HepG2 (cell line): ENCODE measurements at regions not wholly inside any gene's neighbourhood (a gene's known extent, or its start where the extent isn't known, plus 50 kb on each side); places are given as distances from the start of the nearest gene placed in this dataset.

Experiments used
- ATAC-seq: fragments of 200-7000 bp; cut with Tn5 transposase; 3 replicates; pipeline ENCODE4 v1.9.1; 2020; ENCODE audit warnings: mild to moderate bottlenecking, moderate library complexity
- BruUV-seq: library from RNA; stranded (reverse); fragments of 400-500 nt; replicated peaks from 2 replicates; lab custom pipeline; 2021; lab: Mats Ljungman, UMichigan
- CTCF ChIA-PET: fragments of 300-600 bp; formaldehyde crosslinking; extraction: SDS; loops from one replicate; lab custom pipeline; 2021; ENCODE audit warnings: low total read pairs, inconsistent platforms, low intra/inter-chr PET ratio; lab: Yijun Ruan, JAX
- POLR2A ChIA-PET: fragments of 350-600 bp; sonication (Branson Sonifier 250); formaldehyde crosslinking; loops from one replicate; lab custom pipeline; 2020; ENCODE audit warnings: antibody characterized with exemption, inconsistent platforms; lab: Yijun Ruan, JAX
- DNase-seq: peaks from one replicate; pipeline ENCODE4 v3.0.0-alpha.2; 2015; ENCODE audit warnings: low spot score
- FAIRE-seq: peaks from 3 replicates; lab custom pipeline; 2011; peaks lifted over from hg19 to GRCh38; lab: Jason Lieb, UNC
- H2AFZ ChIP-seq: one replicate; pipeline ENCODE4 v1.6.1; 2011; ENCODE audit warnings: low read length, inconsistent platforms
- H3K27ac ChIP-seq: fragments of 300-600 bp; 3 replicates; pipeline ENCODE4 v1.8.0; 2011; ENCODE audit warnings: mixed run types, mild to moderate bottlenecking, mixed read lengths, low read length, inconsistent platforms; ENCODE audit not compliant: insufficient read depth; ENCODE audit errors: extremely low read length
- H3K27me3 ChIP-seq, 2 experiments: fragments of 200-600 bp in 1 of 2; 2 replicates in 1 of 2; 3 replicates in 1 of 2; pipeline versions ENCODE4 v1.6.0 to v1.8.0; 2011; ENCODE audit warnings: low read length in 2 of 2, mild to moderate bottlenecking in 2 of 2, moderate library complexity in 2 of 2, inconsistent platforms in 1 of 2; ENCODE audit not compliant: insufficient read depth in 2 of 2, control insufficient read depth in 1 of 2
- H3K36me3 ChIP-seq, 2 experiments: fragments of 200-600 bp in 1 of 2; replicated peaks in 1 of 2; 2 replicates in 1 of 2; 3 replicates in 1 of 2; pipeline versions ENCODE4 v1.5.1 to v1.8.0; 2011; ENCODE audit warnings: low read length in 2 of 2, inconsistent platforms in 1 of 2; ENCODE audit not compliant: insufficient read depth in 2 of 2, control insufficient read depth in 1 of 2
- H3K4me1 ChIP-seq: 2 replicates; pipeline ENCODE4 v1.5.1; 2012; ENCODE audit warnings: low read length, inconsistent platforms; ENCODE audit not compliant: insufficient read depth
- H3K4me2 ChIP-seq: 2 replicates; pipeline ENCODE4 v1.6.0; 2011; ENCODE audit warnings: low read depth, low read length, inconsistent platforms
- H3K4me3 ChIP-seq, 3 experiments: fragments of 200-600 bp in 1 of 3; sonication (generic), shearing (Covaris generic) in 1 of 3; replicated peaks in 1 of 3; 2 replicates each; pipeline ENCODE4 v1.5.1; 2011 to 2016; ENCODE audit warnings: low read length in 3 of 3, inconsistent platforms in 2 of 3, low read depth in 2 of 3, mild to moderate bottlenecking in 2 of 3, control low read depth in 1 of 3, mixed read lengths in 1 of 3; ENCODE audit not compliant: insufficient read depth in 1 of 3
- H3K79me2 ChIP-seq: one replicate; pipeline ENCODE4 v1.6.1; 2011; ENCODE audit warnings: low read length, inconsistent platforms; ENCODE audit not compliant: insufficient read depth
- H3K9ac ChIP-seq: 2 replicates; pipeline ENCODE4 v1.6.0; 2011; ENCODE audit warnings: mild to moderate bottlenecking, low read depth, low read length, inconsistent platforms; ENCODE audit not compliant: insufficient read depth
- H3K9me3 ChIP-seq: 2 replicates; pipeline ENCODE4 v1.5.1; 2012; ENCODE audit warnings: mild to moderate bottlenecking, low read length
- H4K20me1 ChIP-seq: 2 replicates; pipeline ENCODE4 v1.6.0; 2011; ENCODE audit warnings: inconsistent platforms, mild to moderate bottlenecking, low read length, moderate library complexity; ENCODE audit not compliant: insufficient read depth
- ADNP ChIP-seq: sonication (generic); formaldehyde crosslinking; IDR thresholded peaks from 2 replicates; pipeline ENCODE4 v1.4.0; 2020; ENCODE audit warnings: missing genetic modification reagents
- AGO2 ChIP-seq: fragments of 200-400 bp; formaldehyde crosslinking; optimal IDR thresholded peaks from 2 replicates; pipeline ENCODE3; 2017; ENCODE audit warnings: mild to moderate bottlenecking, low read depth, low read length, moderate library complexity
- EP300 ChIP-seq, 3 experiments: sonication (generic) in 1 of 3; formaldehyde crosslinking in 1 of 3; IDR thresholded peaks; 2 replicates each; pipeline versions ENCODE4 v1.5.1 to v1.6.1; 2011 to 2020; ENCODE audit warnings: low read depth in 2 of 3, low read length in 2 of 3, borderline replicate concordance in 1 of 3, improper control_type of control experiment in 1 of 3, mild to moderate bottlenecking in 1 of 3, missing genetic modification reagents in 1 of 3, moderate library complexity in 1 of 3
- HHEX ChIP-seq: IDR thresholded peaks from 2 replicates; pipeline ENCODE4 v1.6.1; 2016; ENCODE audit warnings: control low read depth
- HNRNPH1 ChIP-seq: fragments of 200-400 bp; formaldehyde crosslinking; optimal IDR thresholded peaks from 2 replicates; pipeline ENCODE3; 2017; ENCODE audit warnings: mild to moderate bottlenecking, low read depth, low read length
- ISL2 ChIP-seq: sonication (generic); formaldehyde crosslinking; IDR thresholded peaks from 2 replicates; pipeline ENCODE4 v1.5.0; 2020; ENCODE audit warnings: missing genetic modification reagents
- ISX ChIP-seq: sonication (generic); formaldehyde crosslinking; conservative IDR thresholded peaks from 2 replicates; pipeline ENCODE4 v1.5.0; 2020; ENCODE audit warnings: missing genetic modification reagents
- KLF6 ChIP-seq: IDR thresholded peaks from 2 replicates; pipeline ENCODE4 v1.8.0; 2016; ENCODE audit warnings: missing biosample characterization, missing genetic modification reagents
- MYNN ChIP-seq: sonication (generic); formaldehyde crosslinking; IDR thresholded peaks from 2 replicates; pipeline ENCODE4 v1.4.0; 2020; ENCODE audit warnings: mild to moderate bottlenecking, low read depth, missing genetic modification reagents
- NCOR1 ChIP-seq: fragments of 200-600 bp; sonication (generic); IDR thresholded peaks from 2 replicates; pipeline ENCODE4 v1.7.0; 2017; ENCODE audit warnings: antibody characterized with exemption, low read length, borderline replicate concordance
- SOX13 ChIP-seq, 3 experiments: fragments of 450-650 bp in 1 of 3; sonication (generic) in 1 of 3; formaldehyde crosslinking in 1 of 3; IDR thresholded peaks in 2 of 3; conservative IDR thresholded peaks in 1 of 3; 2 replicates each; pipeline versions ENCODE4 v1.5.0 to v1.6.1; 2016 to 2020; ENCODE audit warnings: antibody characterized with exemption in 1 of 3, mild to moderate bottlenecking in 1 of 3, missing compliant biosample characterization in 1 of 3, missing genetic modification reagents in 1 of 3, moderate library complexity in 1 of 3
- TBP ChIP-seq: sonication (generic); formaldehyde crosslinking; IDR thresholded peaks from 2 replicates; pipeline ENCODE4 v1.5.0; 2020; ENCODE audit warnings: missing genetic modification reagents
- TCF7 ChIP-seq: sonication (generic); IDR thresholded peaks from 2 replicates; pipeline ENCODE4 v1.6.1; 2016; ENCODE audit warnings: antibody characterized with exemption, low read depth
- ZFP36L1 ChIP-seq: sonication (generic); formaldehyde crosslinking; IDR thresholded peaks from 2 replicates; pipeline ENCODE4 v1.8.0; 2022; ENCODE audit warnings: mild to moderate bottlenecking, missing genetic modification reagents, moderate library complexity
- ZMYM3 ChIP-seq: sonication (generic); formaldehyde crosslinking; IDR thresholded peaks from 2 replicates; pipeline ENCODE4 v1.5.1; 2020; ENCODE audit warnings: mild to moderate bottlenecking, missing genetic modification reagents
- ZNF430 ChIP-seq: sonication (generic); formaldehyde crosslinking; IDR thresholded peaks from 2 replicates; pipeline ENCODE4 v1.9.0; 2021; ENCODE audit warnings: mild to moderate bottlenecking, missing genetic modification reagents
- ZNF629 ChIP-seq: sonication (generic); formaldehyde crosslinking; conservative IDR thresholded peaks from 2 replicates; pipeline ENCODE4 v1.5.0; 2020; ENCODE audit warnings: missing genetic modification reagents
- ZNF746 ChIP-seq: sonication (generic); formaldehyde crosslinking; IDR thresholded peaks from 2 replicates; pipeline ENCODE4 v1.8.0; 2022; ENCODE audit warnings: mild to moderate bottlenecking, missing genetic modification reagents
- ZNF75D ChIP-seq: sonication (generic); formaldehyde crosslinking; IDR thresholded peaks from 2 replicates; pipeline ENCODE4 v1.8.1; 2023; ENCODE audit warnings: missing genetic modification reagents, mild to moderate bottlenecking, borderline replicate concordance
- ZSCAN21 ChIP-seq: sonication (generic); formaldehyde crosslinking; IDR thresholded peaks from 2 replicates; pipeline ENCODE4 v1.8.0; 2022; ENCODE audit warnings: mild to moderate bottlenecking, missing genetic modification reagents, moderate library complexity, borderline replicate concordance
- whole genome bisulfite sequencing: methylation state at CpG from one replicate; pipeline ENCODE4 v1.1.6; 2017; ENCODE audit warnings: low lambda C conversion rate; 5-methylcytosine and 5-hydroxymethylcytosine counted together
- in situ Hi-C: cut with HindIII; loops from 2 replicates; pipeline ENCODE4 v1.10.0; 2017; ENCODE audit warnings: low pct_unique_long_range_greater_than_20kb; ENCODE audit not compliant: extremely low pct_ligation_motif_present
- intact Hi-C: fragments of 100-400 bp; cut with micrococcal nuclease; formaldehyde crosslinking; loops from one replicate; pipeline ENCODE4 v1.10.0; 2022; ENCODE audit not compliant: unreplicated experiment
- TF ChIP-seq, protein P1 (sequence below): sonication (generic); formaldehyde crosslinking; IDR thresholded peaks from 2 replicates; pipeline ENCODE4 v1.8.1; 2023; ENCODE audit warnings: missing genetic modification reagents, mild to moderate bottlenecking, borderline replicate concordance
- TF ChIP-seq, protein P2 (sequence below): IDR thresholded peaks from 2 replicates; pipeline ENCODE4 v1.6.1; 2016; ENCODE audit warnings: low read depth, control low read depth

DNA sequence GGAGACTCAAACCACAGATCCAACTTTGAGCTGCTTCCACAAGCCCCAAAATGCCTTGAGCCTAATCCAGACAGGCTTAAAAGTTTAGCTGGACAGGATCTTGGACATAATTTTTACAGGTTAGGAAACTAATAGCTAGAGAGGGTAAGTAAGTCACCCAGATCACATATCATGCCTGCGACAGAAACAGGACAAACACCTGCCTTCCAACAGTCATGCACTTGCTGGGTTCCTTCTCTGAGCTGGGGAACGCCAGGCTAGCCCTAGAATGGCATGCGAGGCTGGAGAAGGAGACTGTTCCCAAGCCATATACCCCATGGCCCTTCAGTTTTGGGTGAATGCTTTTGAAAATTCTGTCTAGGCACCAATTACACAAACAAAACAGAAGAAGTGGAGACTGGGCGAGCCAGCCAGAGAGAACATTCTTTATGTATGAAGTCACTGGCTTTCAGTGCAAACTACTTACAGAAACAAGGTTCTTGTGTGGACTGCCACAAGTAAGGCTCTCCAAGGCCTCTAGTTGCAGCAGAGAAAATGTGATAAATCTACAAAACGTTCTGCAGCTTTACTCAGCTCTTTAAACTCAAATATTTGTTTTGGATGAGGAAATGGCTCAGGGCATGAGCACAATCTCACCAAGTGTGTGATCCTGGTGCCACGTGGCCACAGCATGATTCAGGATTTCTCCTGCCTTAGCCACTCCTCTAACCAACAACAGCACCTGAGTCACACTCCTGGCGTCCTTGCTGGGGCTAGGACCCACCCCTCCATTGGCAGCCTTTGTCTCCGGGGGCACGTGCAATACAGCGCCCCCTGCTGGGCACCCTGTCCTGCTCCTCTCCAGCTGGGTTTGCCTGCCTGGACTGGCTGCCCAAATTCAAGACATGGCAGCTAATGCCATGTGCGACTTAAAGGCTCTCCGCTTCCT, 73.4 kb upstream of the UBL3 start:
- Histone ChIP-seq H3K4me3 (peak overlapping the region; percentile 22 to 65 (median 34); a peak in 4 of 6 replicates), H3K27ac (peak overlapping the region; percentile 81), H3K9ac (peak overlapping the region; percentile 70), H3K36me3 (no peaks in the 10 kb centered on the region), H3K9me3 (no peaks in the 10 kb centered on the region), H3K4me2 (peak overlapping the region; percentile 80), H3K79me2 (no peaks in the 10 kb centered on the region), H2AFZ (peak overlapping the region; percentile 55), H3K4me1 (peaks cover 67% of the 10 kb centered on the region), H3K27me3 (no peaks in the 10 kb centered on the region), H4K20me1 (no peaks in the 10 kb centered on the region)
- ATAC-seq: peak; percentile 96
- CTCF ChIA-PET: interaction anchor here (0.9 to 1.3 kb wide), 2 partner anchors 78 to 153 kb away, joined by 4 read pairs; no protein-coding TSS in a partner anchor
- TSS peak; percentile 95 for BruUV-seq
- POLR2A ChIA-PET: interaction anchor here (0.7 to 5.5 kb wide), 7 partner anchors 18 to 198 kb away, joined by 3 to 58 read pairs (median 3); partner anchors contain the start of gene UBL3
- DNase-seq: peak; percentile 99
- peak; percentile 97 for FAIRE-seq
- 3% methylated on average over 8 of the region's 12 CpGs for WGBS
- intact Hi-C loops: loop anchor here (1.0 to 2.0 kb wide), 4 partner anchors 74 to 331 kb away; partner anchors contain the start of gene UBL3
- in situ Hi-C loops: loop anchor here (5.0 to 10.0 kb wide), 2 partner anchors 72 to 149 kb away; partner anchors contain the start of gene UBL3
- TF ChIP-seq SOX13 (IDR thresholded peaks at IDR 0.05): peak; percentile 57; the same call in 1 of the 2 replicates
- peak in 1 of 2 experiments; percentile 90; a peak in 2 of 4 replicates for TF ChIP-seq SOX13 (CRISPR knock-in tag; conservative IDR thresholded peaks at IDR 0.05 in 1 of 2, IDR thresholded peaks at IDR 0.05 in 1 of 2)
- no peak for TF ChIP-seq HNRNPH1
- TF ChIP-seq ZSCAN21 (CRISPR knock-in tag): no peak
- TF ChIP-seq ZNF746: peak; percentile 74; the same call in 1 of the 2 replicates
- TF ChIP-seq ISL2 (CRISPR knock-in tag): peak; percentile 84; the same call in 1 of the 2 replicates
- TF ChIP-seq EP300 (IDR thresholded peaks at IDR 0.05; ENCODE audit: low read depth in 2 of 2, low read length in 2 of 2): peak in 1 of 2 experiments; percentile 91; a peak in 2 of 4 replicates
- peak; percentile 86 for TF ChIP-seq EP300 (CRISPR knock-in tag; IDR thresholded peaks at IDR 0.05; ENCODE audit: borderline replicate concordance)
- TF ChIP-seq AGO2: no peak
- TF ChIP-seq TCF7: peak; percentile 69
- TF ChIP-seq KLF6: peak; percentile 81; the same call in 1 of the 2 replicates
- no peak for TF ChIP-seq ZNF75D (CRISPR knock-in tag)
- no peak; the same call in 1 of the 2 replicates for TF ChIP-seq NCOR1
- peak; percentile 45; the same call in 1 of the 2 replicates for TF ChIP-seq ZMYM3
- TF ChIP-seq ZNF430 (CRISPR knock-in tag): peak; percentile 100
- no peak for TF ChIP-seq ADNP
- TF ChIP-seq ISX: no peak
- peak; percentile 70; the same call in 1 of the 2 replicates for TF ChIP-seq ZFP36L1
- 0 out of 2 replicates have a peak, but pooled peaks have one; percentile 35 for TF ChIP-seq MYNN (CRISPR knock-in tag)
- TF ChIP-seq ZNF629: no peak; the same call in 1 of the 2 replicates
- TF ChIP-seq HHEX (CRISPR knock-in tag): peak; percentile 19; the same call in 1 of the 2 replicates
- no peak for TF ChIP-seq TBP (CRISPR knock-in tag)
- TF ChIP-seq, protein P1, sequence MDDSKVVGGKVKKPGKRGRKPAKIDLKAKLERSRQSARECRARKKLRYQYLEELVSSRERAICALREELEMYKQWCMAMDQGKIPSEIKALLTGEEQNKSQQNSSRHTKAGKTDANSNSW: no peak
- TF ChIP-seq, protein P2, sequence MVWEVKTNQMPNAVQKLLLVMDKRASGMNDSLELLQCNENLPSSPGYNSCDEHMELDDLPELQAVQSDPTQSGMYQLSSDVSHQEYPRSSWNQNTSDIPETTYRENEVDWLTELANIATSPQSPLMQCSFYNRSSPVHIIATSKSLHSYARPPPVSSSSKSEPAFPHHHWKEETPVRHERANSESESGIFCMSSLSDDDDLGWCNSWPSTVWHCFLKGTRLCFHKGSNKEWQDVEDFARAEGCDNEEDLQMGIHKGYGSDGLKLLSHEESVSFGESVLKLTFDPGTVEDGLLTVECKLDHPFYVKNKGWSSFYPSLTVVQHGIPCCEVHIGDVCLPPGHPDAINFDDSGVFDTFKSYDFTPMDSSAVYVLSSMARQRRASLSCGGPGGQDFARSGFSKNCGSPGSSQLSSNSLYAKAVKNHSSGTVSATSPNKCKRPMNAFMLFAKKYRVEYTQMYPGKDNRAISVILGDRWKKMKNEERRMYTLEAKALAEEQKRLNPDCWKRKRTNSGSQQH (CRISPR knock-in tag): peak; percentile 89; the same call in 1 of the 2 replicates
